ENCODE measurements at regions not wholly inside any gene's neighbourhood (a gene's known extent, or its start where the extent isn't known, plus 50 kb on each side); places are given as distances from the start of the nearest gene placed in this dataset.
A peak's percentile ranks its signal among the peaks of the same experiment; 100 is the strongest.

GRCh38 chr16:54673313-54673712, 257.4 kb upstream of the IRX5 start:
- H3K27me3 ChIP-seq, result no peaks in the 10 kb centered on the region
- intact Hi-C loops (cut with DNase I), result no loop called here
- WGBS, 4 donors, result 87 to 98% (median 92%) methylated on average over 1 of the region's 1 CpG

GRCh38 chr16:54672500-54672899, 258.2 kb upstream of the IRX5 start:
- TF ChIP-seq POLR2A (IDR thresholded peaks at IDR 0.05), result no peak
- no peak for TF ChIP-seq CTCF (IDR thresholded peaks at IDR 0.05)
- DNase-seq (no peak), ATAC-seq (no peak)
- Histone ChIP-seq H3K4me3 (no peak overlapping the region), H3K9me3 (peaks cover 0 to 14% (median 0%) of the 10 kb centered on the region in 12 donors), H3K27ac (no peak overlapping the region), H3K4me1 (no peaks in the 10 kb centered on the region), H3K36me3 (no peaks in the 10 kb centered on the region), H3K27me3 (no peaks in the 10 kb centered on the region)
- WGBS, 4 donors, result 83 to 98% (median 86%) methylated on average over 1 of the region's 1 CpG
- intact Hi-C loops (cut with DNase I), result no loop called here

More at GRCh38 chr16:54673313-54673712, 257.4 kb upstream of the IRX5 start:
- no peak overlapping the region for H3K4me3 ChIP-seq
- no peaks in the 10 kb centered on the region for H3K4me1 ChIP-seq
- no peak for DNase-seq
- H3K27ac ChIP-seq, result no peak overlapping the region
- ATAC-seq, result no peak
- no peaks in the 10 kb centered on the region for H3K36me3 ChIP-seq
- peaks cover 0 to 13% (median 0%) of the 10 kb centered on the region in 12 donors for H3K9me3 ChIP-seq
- TF ChIP-seq POLR2A (IDR thresholded peaks at IDR 0.05) (no peak), CTCF (IDR thresholded peaks at IDR 0.05) (no peak)

GRCh38 chr16:54657709-54658102, 273.0 kb upstream of the IRX5 start:
- H3K27ac ChIP-seq, result no peak overlapping the region
- H3K4me1 ChIP-seq, result peaks cover 0 to 35% (median 14%) of the 10 kb centered on the region in 12 donors
- peaks cover 0 to 5% (median 0%) of the 10 kb centered on the region in 12 donors for H3K9me3 ChIP-seq
- H3K36me3 ChIP-seq, result no peaks in the 10 kb centered on the region
- ATAC-seq (no peak), DNase-seq (no peak)
- intact Hi-C loops (cut with DNase I), result loop anchor here in 4 of 10 donors (5.0 to 10.0 kb wide), 4 partner anchors 135 to 370 kb away; partner anchors contain the start of genes IRX3 (in 1 of the 4) and IRX5 (in 1 of the 4)
- 55 to 81% (median 59%) methylated on average over 2 of the region's 2 CpGs for WGBS, 4 donors
- no peak for TF ChIP-seq POLR2A (IDR thresholded peaks at IDR 0.05)
- no peak for TF ChIP-seq CTCF (IDR thresholded peaks at IDR 0.05)
- no peaks in the 10 kb centered on the region for H3K27me3 ChIP-seq
- no peak overlapping the region for H3K4me3 ChIP-seq

- Histone ChIP-seq H3K4me3 (no peak overlapping the region), H3K9me3 (peaks cover 0 to 5% (median 0%) of the 10 kb centered on the region in 12 donors), H3K4me1 (peaks cover 0 to 35% (median 14%) of the 10 kb centered on the region in 12 donors), H3K36me3 (no peaks in the 10 kb centered on the region), H3K27ac (no peak overlapping the region), H3K27me3 (no peaks in the 10 kb centered on the region)
- TF ChIP-seq POLR2A (IDR thresholded peaks at IDR 0.05), result no peak
- no peak for TF ChIP-seq CTCF (IDR thresholded peaks at IDR 0.05)
- DNase-seq, result peak in 1 of 5 donors; percentile 22
- WGBS, 4 donors, result 86 to 93% (median 89%) methylated on average over 5 of the region's 5 CpGs
- ATAC-seq, result peak in 2 of 4 donors; percentile 79 to 84
- intact Hi-C loops (cut with DNase I), result loop anchor here in 4 of 10 donors (5.0 to 10.0 kb wide), 4 partner anchors 135 to 370 kb away; partner anchors contain the start of genes IRX3 (in 1 of the 4) and IRX5 (in 1 of the 4)
Observed at GRCh38 chr16:54657058-54657708, 273.5 kb upstream of the IRX5 start.
